ENCODE measurements at regions not wholly inside any gene's neighbourhood (a gene's known extent, or its start where the extent isn't known, plus 50 kb on each side); places are given as distances from the start of the nearest gene placed in this dataset.

- H3F3A ChIP-seq (ENCODE audit: low read depth), result no peaks in the 10 kb centered on the region
- no peaks in the 10 kb centered on the region for H3K36me3 ChIP-seq (ENCODE audit: insufficient read depth, low read length)
- no peak overlapping the region for H3K9ac ChIP-seq (ENCODE audit: low read depth, low read length, poor library complexity, severe bottlenecking)
- H3K4me2 ChIP-seq (ENCODE audit: low read depth, low read length, poor library complexity, severe bottlenecking), result no peak overlapping the region
- no peak overlapping the region for H3K4me3 ChIP-seq (ENCODE audit: low read length, poor library complexity, severe bottlenecking)
- no peaks in the 10 kb centered on the region for H3K4me1 ChIP-seq (ENCODE audit: insufficient read depth, low read length, poor library complexity, severe bottlenecking)
- no peaks in the 10 kb centered on the region for H3K9me3 ChIP-seq (ENCODE audit: insufficient read depth, low read depth, low read length)
- H3K79me2 ChIP-seq (ENCODE audit: insufficient read depth, low read length), result no peaks in the 10 kb centered on the region
- H4K20me1 ChIP-seq (ENCODE audit: insufficient read depth, low read length, poor library complexity, severe bottlenecking), result no peaks in the 10 kb centered on the region
- H2AFZ ChIP-seq (ENCODE audit: low read length), result no peak overlapping the region
- no peaks in the 10 kb centered on the region for H3K9me2 ChIP-seq (replicated peaks; ENCODE audit: low read depth, low read length)
- no peaks in the 10 kb centered on the region for H3K27me3 ChIP-seq (ENCODE audit: insufficient read depth, low read length, poor library complexity, severe bottlenecking)
- no peak for TF ChIP-seq CTCF (conservative IDR thresholded peaks at IDR 0.05; ENCODE audit: low read length)
- TF ChIP-seq EZH2phosphoT487 (IDR thresholded peaks at IDR 0.05; ENCODE audit: borderline replicate concordance), result no peak
Measured at GRCh38 chr6:44533421-44533820, 145.9 kb downstream of the CDC5L start.

GRCh38 chr6:44534291-44534690 is 146.8 kb downstream of the CDC5L start:
- Histone ChIP-seq H3K4me1 (ENCODE audit: insufficient read depth, low read length, poor library complexity, severe bottlenecking) (no peaks in the 10 kb centered on the region), H4K20me1 (ENCODE audit: insufficient read depth, low read length, poor library complexity, severe bottlenecking) (no peaks in the 10 kb centered on the region), H3K4me2 (ENCODE audit: low read depth, low read length, poor library complexity, severe bottlenecking) (no peak overlapping the region), H3F3A (ENCODE audit: low read depth) (no peaks in the 10 kb centered on the region), H3K36me3 (ENCODE audit: insufficient read depth, low read length) (no peaks in the 10 kb centered on the region), H2AFZ (ENCODE audit: low read length) (no peak overlapping the region), H3K9ac (ENCODE audit: low read depth, low read length, poor library complexity, severe bottlenecking) (no peak overlapping the region), H3K9me3 (ENCODE audit: insufficient read depth, low read depth, low read length) (no peaks in the 10 kb centered on the region), H3K79me2 (ENCODE audit: insufficient read depth, low read length) (no peaks in the 10 kb centered on the region), H3K9me2 (replicated peaks; ENCODE audit: low read depth, low read length) (no peaks in the 10 kb centered on the region), H3K27me3 (ENCODE audit: insufficient read depth, low read length, poor library complexity, severe bottlenecking) (no peaks in the 10 kb centered on the region), H3K4me3 (ENCODE audit: low read length, poor library complexity, severe bottlenecking) (no peak overlapping the region)
- TF ChIP-seq EZH2phosphoT487 (IDR thresholded peaks at IDR 0.05; ENCODE audit: borderline replicate concordance), result no peak
- TF ChIP-seq CTCF (conservative IDR thresholded peaks at IDR 0.05; ENCODE audit: low read length), result no peak

GRCh38 chr6:44535446-44535845 is 147.9 kb downstream of the CDC5L start:
- H3K9me2 ChIP-seq (replicated peaks; ENCODE audit: low read depth, low read length), result no peaks in the 10 kb centered on the region
- H3K27me3 ChIP-seq (ENCODE audit: insufficient read depth, low read length, poor library complexity, severe bottlenecking), result no peaks in the 10 kb centered on the region
- H3K36me3 ChIP-seq (ENCODE audit: insufficient read depth, low read length), result no peaks in the 10 kb centered on the region
- H3K79me2 ChIP-seq (ENCODE audit: insufficient read depth, low read length), result no peaks in the 10 kb centered on the region
- H3K4me2 ChIP-seq (ENCODE audit: low read depth, low read length, poor library complexity, severe bottlenecking), result no peak overlapping the region
- H3K4me3 ChIP-seq (ENCODE audit: low read length, poor library complexity, severe bottlenecking), result no peak overlapping the region
- no peaks in the 10 kb centered on the region for H3F3A ChIP-seq (ENCODE audit: low read depth)
- H3K4me1 ChIP-seq (ENCODE audit: insufficient read depth, low read length, poor library complexity, severe bottlenecking), result no peaks in the 10 kb centered on the region
- H4K20me1 ChIP-seq (ENCODE audit: insufficient read depth, low read length, poor library complexity, severe bottlenecking), result no peaks in the 10 kb centered on the region
- TF ChIP-seq EZH2phosphoT487 (IDR thresholded peaks at IDR 0.05; ENCODE audit: borderline replicate concordance) (no peak), CTCF (conservative IDR thresholded peaks at IDR 0.05; ENCODE audit: low read length) (no peak)
- no peak overlapping the region for H3K9ac ChIP-seq (ENCODE audit: low read depth, low read length, poor library complexity, severe bottlenecking)
- H3K9me3 ChIP-seq (ENCODE audit: insufficient read depth, low read depth, low read length), result no peaks in the 10 kb centered on the region
- H2AFZ ChIP-seq (ENCODE audit: low read length), result no peak overlapping the region

Measured in Loucy (cell line).